Activated CD4-positive, alpha-beta T cell treated with anti-CD3 and anti-CD28 coated beads, Interleukin-2, amount 10 ng/mL, durations not matched to agents 7 days and 5 days (primary cell): ENCODE measurements at regions not wholly inside any gene's neighbourhood (a gene's known extent, or its start where the extent isn't known, plus 50 kb on each side); places are given as distances from the start of the nearest gene placed in this dataset.
"Not testable (repeated sequence)": the region's sequence is repeated elsewhere in the genome, so short reads cannot be mapped to it uniquely, and the experiment has no call there.

Experiments
- CTCF ChIA-PET: fragments of 350-600 bp; sonication (Branson Sonifier 250); formaldehyde crosslinking; loops from one replicate; lab custom pipeline; 2021; ENCODE audit warnings: antibody characterized with exemption; lab: Charles Lee
- POLR2A ChIA-PET: fragments of 350-600 bp; sonication (Branson Sonifier 250); formaldehyde crosslinking; loops from one replicate; lab custom pipeline; 2021; ENCODE audit warnings: antibody characterized with exemption; lab: Charles Lee
- DNase-seq: peaks from one replicate; pipeline ENCODE4 v3.0.0-alpha.2; 2020
- H3K27ac Mint-ChIP-seq: one replicate; pipeline ENCODE4 v1.8.0; 2021; ENCODE audit warnings: mild to moderate bottlenecking, moderate library complexity, mixed read lengths
- H3K27me3 Mint-ChIP-seq: one replicate; pipeline ENCODE4 v1.8.0; 2021; ENCODE audit warnings: mixed read lengths
- H3K36me3 Mint-ChIP-seq: one replicate; pipeline ENCODE4 v1.8.0; 2021; ENCODE audit warnings: low read depth, mixed read lengths
- H3K4me1 Mint-ChIP-seq: one replicate; pipeline ENCODE4 v1.8.0; 2021; ENCODE audit warnings: mixed read lengths
- H3K4me3 Mint-ChIP-seq: one replicate; pipeline ENCODE4 v1.8.0; 2021; ENCODE audit warnings: mild to moderate bottlenecking, moderate library complexity, mixed read lengths
- H3K9me3 Mint-ChIP-seq: one replicate; pipeline ENCODE4 v1.8.0; 2021; ENCODE audit warnings: mixed read lengths

- Mint-ChIP-seq H3K4me1 (no peaks in the 10 kb centered on the region), H3K4me3 (no peak overlapping the region), H3K9me3 (no peaks in the 10 kb centered on the region), H3K27ac (no peak overlapping the region), H3K36me3 (no peaks in the 10 kb centered on the region), H3K27me3 (no peaks in the 10 kb centered on the region)
- ChIA-PET CTCF (no interaction called here), POLR2A (no interaction called here)
- DNase-seq, result no peak
Measured at GRCh38 chr2:223155956-223156355, 104.0 kb downstream of the KCNE4 start.

- no peak for DNase-seq
- no peaks in the 10 kb centered on the region for H3K4me1 Mint-ChIP-seq
- H3K27me3 Mint-ChIP-seq, result no peaks in the 10 kb centered on the region
- no peak overlapping the region for H3K4me3 Mint-ChIP-seq
- POLR2A ChIA-PET, result no interaction called here
- no peak overlapping the region for H3K27ac Mint-ChIP-seq
- no peaks in the 10 kb centered on the region for H3K36me3 Mint-ChIP-seq
- CTCF ChIA-PET, result no interaction called here
- H3K9me3 Mint-ChIP-seq, result no peaks in the 10 kb centered on the region
Measured at GRCh38 chr2:223161873-223162458, 110.0 kb downstream of the KCNE4 start.

DNA sequence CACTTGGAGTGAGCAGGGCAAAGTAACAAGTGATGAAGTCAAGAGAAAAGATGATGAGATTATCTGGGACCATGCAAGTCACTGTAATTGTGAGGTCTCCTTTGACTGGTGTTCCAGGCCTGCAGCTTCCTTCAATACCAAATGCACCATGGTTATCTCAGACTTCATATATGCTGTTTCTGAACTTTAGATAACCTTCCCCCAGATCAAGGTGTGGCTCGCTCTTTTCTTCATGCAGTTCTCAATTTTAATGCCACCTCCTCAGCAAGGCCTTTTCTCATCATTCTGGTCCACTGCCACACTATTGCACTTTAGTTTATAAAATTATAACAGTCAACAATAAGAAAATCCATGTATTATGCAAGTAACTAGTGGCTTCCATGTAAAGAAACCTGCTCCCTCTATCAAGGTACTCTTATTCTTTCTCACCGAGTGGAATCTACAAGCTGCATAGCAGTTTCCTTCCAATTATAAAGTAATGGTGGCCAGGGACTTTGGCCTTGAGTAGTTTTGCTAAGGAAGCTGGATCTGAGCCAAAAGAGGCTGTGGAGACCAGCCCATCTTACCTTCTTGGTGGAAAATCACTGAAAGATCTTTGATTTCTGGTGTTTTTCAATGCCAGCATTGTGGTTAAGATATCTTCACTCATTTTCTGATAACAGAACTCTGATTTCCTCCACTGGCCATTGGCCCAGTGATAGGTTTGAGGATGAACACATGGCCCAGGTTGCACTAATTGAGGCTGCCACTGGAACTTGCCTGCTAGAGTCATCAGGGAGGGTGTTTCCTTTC, 113.6 kb downstream of the KCNE4 start:
- no peaks in the 10 kb centered on the region for H3K36me3 Mint-ChIP-seq
- H3K4me3 Mint-ChIP-seq, result no peak overlapping the region
- H3K27ac Mint-ChIP-seq, result no peak overlapping the region
- DNase-seq, result no peak
- POLR2A ChIA-PET, result no interaction called here
- CTCF ChIA-PET, result no interaction called here
- H3K27me3 Mint-ChIP-seq, result no peaks in the 10 kb centered on the region
- peaks cover 8% of the 10 kb centered on the region for H3K9me3 Mint-ChIP-seq
- no peaks in the 10 kb centered on the region for H3K4me1 Mint-ChIP-seq

DNA sequence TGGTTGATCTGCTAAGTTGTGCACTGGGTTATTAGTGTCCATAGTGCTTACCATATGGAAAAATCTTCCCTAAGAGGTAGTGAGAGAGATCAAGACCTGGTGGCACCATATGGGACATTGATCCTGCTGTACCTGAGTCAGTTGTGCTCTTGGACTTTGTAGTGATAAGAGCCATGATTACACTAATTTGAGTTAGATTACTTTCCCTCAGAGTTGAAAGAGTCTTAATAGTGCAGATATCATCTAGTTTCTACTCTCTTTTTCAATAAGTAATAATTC, 114.2 kb downstream of the KCNE4 start:
- Mint-ChIP-seq H3K9me3 (peaks cover 8% of the 10 kb centered on the region), H3K27ac (no peak overlapping the region), H3K27me3 (no peaks in the 10 kb centered on the region), H3K4me1 (no peaks in the 10 kb centered on the region), H3K4me3 (no peak overlapping the region), H3K36me3 (no peaks in the 10 kb centered on the region)
- no peak for DNase-seq
- ChIA-PET POLR2A (no interaction called here), CTCF (no interaction called here)

- no peak overlapping the region for H3K4me3 Mint-ChIP-seq
- no peaks in the 10 kb centered on the region for H3K36me3 Mint-ChIP-seq
- CTCF ChIA-PET, result no interaction called here
- H3K4me1 Mint-ChIP-seq, result no peaks in the 10 kb centered on the region
- POLR2A ChIA-PET, result no interaction called here
- H3K9me3 Mint-ChIP-seq, result peaks cover 8% of the 10 kb centered on the region
- H3K27ac Mint-ChIP-seq, result no peak overlapping the region
- no peak for DNase-seq
- H3K27me3 Mint-ChIP-seq, result no peaks in the 10 kb centered on the region
Measured at GRCh38 chr2:223166983-223167650, 115.1 kb downstream of the KCNE4 start.

DNA sequence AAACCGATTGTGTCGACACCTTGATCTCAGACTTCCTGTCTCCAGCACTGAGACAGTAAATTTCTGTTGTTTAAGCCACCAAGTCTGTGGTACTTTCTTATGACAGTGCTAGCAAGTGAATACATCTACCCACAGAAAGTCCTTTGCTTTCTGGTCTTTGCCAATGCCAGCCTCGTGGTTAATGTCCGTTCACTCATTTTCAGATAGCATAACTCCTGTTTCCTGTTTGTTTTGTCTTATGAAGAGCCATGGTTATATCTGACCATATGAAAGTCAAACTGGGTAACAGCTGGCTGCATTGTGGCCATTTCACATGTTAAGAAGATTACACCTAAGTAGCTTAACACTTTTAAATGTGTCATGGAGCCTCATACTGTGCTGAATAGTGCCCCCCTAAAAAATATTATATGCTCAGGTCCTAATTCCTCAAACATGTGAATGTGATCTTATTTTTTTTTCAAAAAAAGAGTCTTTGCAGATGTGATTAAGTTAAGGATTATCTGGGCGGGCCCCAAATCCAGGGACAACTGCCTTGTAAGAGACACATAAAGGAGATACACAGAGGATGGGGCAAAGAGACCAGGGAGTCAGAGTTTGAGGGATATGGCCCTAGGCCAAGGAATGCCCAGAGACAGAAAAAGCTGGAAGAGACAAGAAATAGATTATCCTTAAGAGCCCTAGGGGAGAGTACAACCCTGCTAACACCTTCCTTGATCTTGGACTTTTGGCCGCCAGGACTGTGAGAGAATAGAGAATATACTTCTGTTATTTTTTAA, 118.0 kb downstream of the KCNE4 start:
- H3K9me3 Mint-ChIP-seq, result peaks cover 8% of the 10 kb centered on the region
- DNase-seq, result no peak
- POLR2A ChIA-PET, result no interaction called here
- no peaks in the 10 kb centered on the region for H3K27me3 Mint-ChIP-seq
- no peaks in the 10 kb centered on the region for H3K36me3 Mint-ChIP-seq
- no peaks in the 10 kb centered on the region for H3K4me1 Mint-ChIP-seq
- H3K4me3 Mint-ChIP-seq, result no peak overlapping the region
- CTCF ChIA-PET, result no interaction called here
- no peak overlapping the region for H3K27ac Mint-ChIP-seq

DNA sequence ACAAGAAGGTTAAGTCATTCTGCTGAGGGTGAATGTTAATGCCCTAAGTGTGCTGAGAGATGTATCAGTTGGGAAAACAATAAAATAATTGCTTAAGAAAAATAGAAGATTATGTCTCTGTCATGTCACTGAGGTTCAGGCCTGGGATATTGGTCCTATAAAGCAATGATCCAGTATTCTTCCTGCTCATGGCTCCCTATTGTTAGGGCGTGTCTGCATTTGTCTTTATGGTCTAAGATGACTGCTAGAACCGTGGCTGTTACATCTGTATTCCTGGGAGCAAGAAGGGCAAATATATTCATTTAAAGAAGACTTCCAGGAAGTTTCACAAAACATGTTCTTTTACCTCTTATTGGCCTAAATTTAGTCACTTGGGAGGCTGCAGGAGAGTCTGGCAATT, 125.0 kb downstream of the KCNE4 start:
- ChIA-PET POLR2A (no interaction called here), CTCF (no interaction called here)
- H3K27ac Mint-ChIP-seq, result no peak overlapping the region
- no peaks in the 10 kb centered on the region for H3K9me3 Mint-ChIP-seq
- H3K4me3 Mint-ChIP-seq, result no peak overlapping the region
- DNase-seq, result no peak
- no peaks in the 10 kb centered on the region for H3K4me1 Mint-ChIP-seq
- no peaks in the 10 kb centered on the region for H3K36me3 Mint-ChIP-seq
- no peaks in the 10 kb centered on the region for H3K27me3 Mint-ChIP-seq

GRCh38 chr2:223180463-223180862, 128.5 kb downstream of the KCNE4 start:
- POLR2A ChIA-PET, result no interaction called here
- no peak overlapping the region for H3K27ac Mint-ChIP-seq
- no peaks in the 10 kb centered on the region for H3K4me1 Mint-ChIP-seq
- CTCF ChIA-PET, result no interaction called here
- H3K9me3 Mint-ChIP-seq, result no peaks in the 10 kb centered on the region
- DNase-seq, result no peak
- no peak overlapping the region for H3K4me3 Mint-ChIP-seq
- H3K27me3 Mint-ChIP-seq, result no peaks in the 10 kb centered on the region
- no peaks in the 10 kb centered on the region for H3K36me3 Mint-ChIP-seq

GRCh38 chr2:223181561-223181960, 129.6 kb downstream of the KCNE4 start:
- no peaks in the 10 kb centered on the region for H3K27me3 Mint-ChIP-seq
- ChIA-PET POLR2A (no interaction called here), CTCF (no interaction called here)
- DNase-seq, result no peak
- no peaks in the 10 kb centered on the region for H3K36me3 Mint-ChIP-seq
- no peaks in the 10 kb centered on the region for H3K9me3 Mint-ChIP-seq
- no peaks in the 10 kb centered on the region for H3K4me1 Mint-ChIP-seq
- H3K27ac Mint-ChIP-seq, result no peak overlapping the region
- no peak overlapping the region for H3K4me3 Mint-ChIP-seq

- POLR2A ChIA-PET, result no interaction called here
- no peaks in the 10 kb centered on the region for H3K36me3 Mint-ChIP-seq
Measured at GRCh38 chr2:223182356-223182755, 130.4 kb downstream of the KCNE4 start.

DNA sequence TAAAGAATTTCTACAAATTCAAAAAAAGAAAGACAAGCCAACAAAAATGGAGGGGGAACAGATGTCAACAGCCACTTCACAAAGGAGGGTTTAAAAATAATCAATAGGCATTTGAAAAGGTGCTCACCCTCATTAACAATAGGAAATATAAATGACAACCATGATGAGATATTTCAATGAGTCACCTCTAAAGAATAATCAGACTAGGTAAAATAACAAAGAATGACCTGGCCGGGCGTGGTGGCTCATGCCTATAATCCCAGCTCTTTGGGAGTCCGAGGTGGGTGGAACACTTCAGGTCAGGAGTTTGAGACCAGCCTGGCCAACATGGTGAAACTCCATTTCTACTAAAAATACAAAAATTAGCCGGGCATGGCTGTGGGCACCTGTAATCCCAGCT, 133.6 kb downstream of the KCNE4 start:
- ChIA-PET CTCF (no interaction called here), POLR2A (no interaction called here)
- no peak overlapping the region for H3K27ac Mint-ChIP-seq
- no peaks in the 10 kb centered on the region for H3K4me1 Mint-ChIP-seq
- H3K36me3 Mint-ChIP-seq, result no peaks in the 10 kb centered on the region
- no peaks in the 10 kb centered on the region for H3K9me3 Mint-ChIP-seq
- H3K4me3 Mint-ChIP-seq, result no peak overlapping the region
- DNase-seq, result no peak
- no peaks in the 10 kb centered on the region for H3K27me3 Mint-ChIP-seq

More at GRCh38 chr2:223182356-223182755, 130.4 kb downstream of the KCNE4 start:
- Mint-ChIP-seq H3K4me1 (no peaks in the 10 kb centered on the region), H3K4me3 (no peak overlapping the region), H3K27me3 (no peaks in the 10 kb centered on the region), H3K9me3 (no peaks in the 10 kb centered on the region), H3K27ac (no peak overlapping the region)
- DNase-seq, result no peak
- CTCF ChIA-PET, result no interaction called here

GRCh38 chr2:223187256-223187655, 135.3 kb downstream of the KCNE4 start:
- H3K4me1 Mint-ChIP-seq, result no peaks in the 10 kb centered on the region
- H3K36me3 Mint-ChIP-seq, result no peaks in the 10 kb centered on the region
- H3K9me3 Mint-ChIP-seq, result no peaks in the 10 kb centered on the region
- no peak overlapping the region for H3K4me3 Mint-ChIP-seq
- ChIA-PET POLR2A (no interaction called here), CTCF (no interaction called here)
- H3K27me3 Mint-ChIP-seq, result no peaks in the 10 kb centered on the region
- no peak for DNase-seq
- no peak overlapping the region for H3K27ac Mint-ChIP-seq

DNA sequence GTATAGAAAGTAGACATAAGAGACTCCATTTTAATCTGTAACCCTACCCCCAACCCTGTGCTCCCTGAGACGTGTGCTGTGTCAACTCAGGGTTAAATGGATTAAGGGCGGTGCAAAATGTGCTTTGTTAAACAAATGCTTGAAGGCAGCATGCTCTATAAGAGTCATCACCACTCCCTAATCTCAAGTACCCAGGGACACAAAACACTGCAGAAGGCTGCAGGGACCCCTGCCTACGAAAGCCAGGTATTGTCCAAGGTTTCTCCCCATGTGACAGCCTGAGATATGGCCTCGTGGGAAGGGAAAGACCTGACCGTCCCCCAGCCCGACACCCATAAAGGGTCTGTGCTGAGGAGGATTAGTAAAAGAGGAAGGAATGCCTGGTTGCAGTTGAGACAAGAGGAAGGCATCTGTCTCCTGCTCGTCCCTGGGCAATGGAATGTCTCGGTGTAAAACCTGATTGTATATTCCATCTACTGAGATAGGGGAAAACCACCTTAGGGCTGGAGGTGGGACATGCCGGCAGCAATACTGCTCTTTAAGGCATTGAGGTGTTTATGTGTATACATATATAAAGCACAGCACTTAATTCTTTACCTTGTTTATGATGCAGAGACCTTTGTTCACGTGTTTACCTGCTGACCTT, 138.7 kb downstream of the KCNE4 start:
- not testable (repeated sequence) for H3K4me3 Mint-ChIP-seq

More for the DNA sequence above, 138.7 kb downstream of the KCNE4 start:
- H3K27ac Mint-ChIP-seq, CTCF ChIA-PET, H3K9me3 Mint-ChIP-seq, H3K36me3 Mint-ChIP-seq, DNase-seq, H3K27me3 Mint-ChIP-seq, H3K4me1 Mint-ChIP-seq, POLR2A ChIA-PET: not testable (repeated sequence)
